Ishikawa (cell line): ENCODE measurements at regions not wholly inside any gene's neighbourhood (a gene's known extent, or its start where the extent isn't known, plus 50 kb on each side); places are given as distances from the start of the nearest gene placed in this dataset.

ENCODE experiments used
- CEBPB ChIP-seq: IDR thresholded peaks from 2 replicates; pipeline ENCODE4 v1.6.1; 2012
- CREB1 ChIP-seq: IDR thresholded peaks from 2 replicates; pipeline ENCODE4 v1.6.1; 2012; ENCODE audit warnings: low read depth
- EGR1 ChIP-seq: IDR thresholded peaks from 2 replicates; pipeline ENCODE4 v1.6.1; 2012
- EP300 ChIP-seq: IDR thresholded peaks from 2 replicates; pipeline ENCODE4 v1.6.1; 2012; ENCODE audit warnings: borderline replicate concordance
- FOXM1 ChIP-seq: IDR thresholded peaks from 2 replicates; pipeline ENCODE4 v1.6.1; 2012; ENCODE audit warnings: low read depth, borderline replicate concordance
- NFIC ChIP-seq: IDR thresholded peaks from 2 replicates; pipeline ENCODE4 v1.6.1; 2012
- RAD21 ChIP-seq: IDR thresholded peaks from 2 replicates; pipeline ENCODE4 v1.6.1; 2012; ENCODE audit warnings: low read depth
- REST ChIP-seq: IDR thresholded peaks from 2 replicates; pipeline ENCODE4 v1.6.1; 2012; ENCODE audit warnings: low read depth, mild to moderate bottlenecking
- TAF1 ChIP-seq: IDR thresholded peaks from 2 replicates; pipeline ENCODE4 v1.6.1; 2012; ENCODE audit warnings: low read depth, mild to moderate bottlenecking
- TCF12 ChIP-seq: IDR thresholded peaks from 2 replicates; pipeline ENCODE4 v1.6.1; 2012; ENCODE audit warnings: low read depth
- TEAD4 ChIP-seq: IDR thresholded peaks from 2 replicates; pipeline ENCODE4 v1.6.1; 2012
- YY1 ChIP-seq: IDR thresholded peaks from 2 replicates; pipeline ENCODE4 v1.6.1; 2012; ENCODE audit warnings: low read depth
- ZBTB7A ChIP-seq: IDR thresholded peaks from 2 replicates; pipeline ENCODE4 v1.6.1; 2012; ENCODE audit warnings: low read depth
- TF ChIP-seq, protein P1 (sequence below): IDR thresholded peaks from 2 replicates; pipeline ENCODE4 v1.6.1; 2012
- TF ChIP-seq, protein P2 (sequence below): IDR thresholded peaks from 2 replicates; pipeline ENCODE4 v1.6.1; 2012

DNA sequence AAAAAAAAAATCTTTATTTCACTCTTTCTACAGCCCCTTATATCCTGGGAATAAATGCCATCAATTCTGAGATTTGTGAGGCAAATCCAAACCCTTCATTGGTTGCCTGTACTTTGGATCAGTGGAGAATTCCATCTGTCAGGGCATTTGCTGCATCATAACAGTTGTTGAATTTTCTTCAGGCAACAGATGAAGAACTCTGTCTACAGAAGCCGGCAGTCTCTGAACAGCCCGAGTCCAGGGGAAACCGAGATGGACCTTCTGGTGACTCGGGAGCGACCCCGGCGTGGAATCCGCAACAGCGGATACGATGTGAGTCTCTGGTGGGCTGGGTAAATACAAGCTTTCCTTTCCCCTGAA is 82.3 kb downstream of the C11orf91 start:
- no peak for TF ChIP-seq REST
- TF ChIP-seq, protein P1, sequence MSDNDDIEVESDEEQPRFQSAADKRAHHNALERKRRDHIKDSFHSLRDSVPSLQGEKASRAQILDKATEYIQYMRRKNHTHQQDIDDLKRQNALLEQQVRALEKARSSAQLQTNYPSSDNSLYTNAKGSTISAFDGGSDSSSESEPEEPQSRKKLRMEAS = no peak
- no peak for TF ChIP-seq TCF12
- TF ChIP-seq TAF1 = no peak
- TF ChIP-seq, protein P2, sequence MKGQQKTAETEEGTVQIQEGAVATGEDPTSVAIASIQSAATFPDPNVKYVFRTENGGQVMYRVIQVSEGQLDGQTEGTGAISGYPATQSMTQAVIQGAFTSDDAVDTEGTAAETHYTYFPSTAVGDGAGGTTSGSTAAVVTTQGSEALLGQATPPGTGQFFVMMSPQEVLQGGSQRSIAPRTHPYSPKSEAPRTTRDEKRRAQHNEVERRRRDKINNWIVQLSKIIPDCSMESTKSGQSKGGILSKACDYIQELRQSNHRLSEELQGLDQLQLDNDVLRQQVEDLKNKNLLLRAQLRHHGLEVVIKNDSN = no peak
- no peak for TF ChIP-seq YY1
- no peak for TF ChIP-seq NFIC
- no peak for TF ChIP-seq EGR1
- no peak for TF ChIP-seq CEBPB
- no peak for TF ChIP-seq EP300
- no peak for TF ChIP-seq RAD21
- TF ChIP-seq TEAD4 = no peak
- no peak for TF ChIP-seq ZBTB7A

GRCh38 chr11:33617672-33618350 is 82.8 kb downstream of the C11orf91 start:
- TF ChIP-seq TAF1 = no peak
- TF ChIP-seq EGR1 = no peak
- no peak for TF ChIP-seq TCF12
- no peak for TF ChIP-seq NFIC
- TF ChIP-seq YY1 = no peak
- TF ChIP-seq EP300 = no peak
- no peak for TF ChIP-seq CEBPB
- TF ChIP-seq, protein P2 = no peak
- TF ChIP-seq, protein P1 = no peak
- TF ChIP-seq FOXM1 = no peak

DNA sequence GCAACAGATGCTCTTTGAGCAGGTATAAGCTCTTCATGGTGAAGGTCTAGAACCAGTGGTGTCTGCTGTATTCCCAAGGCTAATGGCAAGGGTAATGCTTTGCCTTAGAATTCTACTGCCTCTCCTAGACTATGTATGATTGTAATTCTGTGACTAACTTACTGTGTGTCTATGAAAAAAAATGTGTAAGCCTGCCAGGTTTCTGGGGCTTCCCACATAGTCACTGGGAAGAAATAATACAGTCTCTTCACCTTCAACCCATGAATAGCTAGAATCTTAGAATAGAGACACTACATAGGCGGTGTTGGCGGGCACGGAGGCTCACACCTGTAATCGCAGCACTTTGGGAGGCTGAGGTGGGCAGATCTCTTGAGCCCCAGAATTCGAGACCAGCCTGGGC is 84.1 kb downstream of the C11orf91 start:
- TF ChIP-seq, protein P2 = no peak
- TF ChIP-seq EP300 (no peak), CEBPB (no peak), REST (no peak), RAD21 (no peak), EGR1 (no peak), TCF12 (no peak), CREB1 (no peak), YY1 (no peak)
- TF ChIP-seq, protein P1 = no peak

- TF ChIP-seq, protein P2 = no peak
- TF ChIP-seq REST (no peak), CREB1 (no peak), CEBPB (no peak), TCF12 (no peak), YY1 (no peak), ZBTB7A (no peak), FOXM1 (no peak), TEAD4 (no peak), EGR1 (no peak), TAF1 (no peak), EP300 (no peak), RAD21 (no peak)
These were observed 84.9 kb downstream of the C11orf91 start for GRCh38 chr11:33615751-33616150.
